Esophagus squamous epithelium (tissue), 5 donors: ENCODE measurements at regions not wholly inside any gene's neighbourhood (a gene's known extent, or its start where the extent isn't known, plus 50 kb on each side); places are given as distances from the start of the nearest gene placed in this dataset.
"Not testable (repeated sequence)": the region's sequence is repeated elsewhere in the genome, so short reads cannot be mapped to it uniquely, and the experiment has no call there.

Experiments
- DNase-seq: peaks from one replicate; lab custom pipeline; 2025; lab: John Stamatoyannopoulos, UW
- H3K27ac ChIP-seq, 4 donors: fragments of 200-600 bp; sonication (generic); one replicate each; pipeline ENCODE4 v1.5.1; 2016 to 2019; ENCODE audit warnings: mild to moderate bottlenecking in 1 of 4
- H3K27me3 ChIP-seq, 4 donors: fragments of 200-600 bp; sonication (generic); 1 replicate in 3 of 4; 2 replicates in 1 of 4; pipeline versions ENCODE4 v1.5.1 to v1.6.0; 2017 to 2021; ENCODE audit warnings: antibody characterized with exemption in 1 of 4
- H3K36me3 ChIP-seq, 3 donors: fragments of 200-600 bp; sonication (generic); one replicate each; pipeline ENCODE4 v1.5.1; 2016 to 2019
- H3K4me1 ChIP-seq, 3 donors: fragments of 200-600 bp; sonication (generic); one replicate each; pipeline ENCODE4 v1.5.1; 2017 to 2019
- H3K4me3 ChIP-seq, 4 donors: fragments of 200-600 bp; sonication (generic); 1 replicate in 3 of 4; 2 replicates in 1 of 4; pipeline ENCODE4 v1.5.1; 2016 to 2019; ENCODE audit warnings: mild to moderate bottlenecking in 2 of 4, moderate library complexity in 1 of 4
- H3K9me3 ChIP-seq, 3 donors: fragments of 200-600 bp; sonication (generic); one replicate each; pipeline ENCODE4 v1.5.1; 2016 to 2019
- CTCF ChIP-seq, 6 experiments: fragments of 450-650 bp in 4 of 6; fragments of 200-600 bp in 2 of 6; sonication (generic) in 2 of 6; IDR thresholded peaks; one replicate each; pipeline ENCODE4 v1.5.1; 2016 to 2019; ENCODE audit warnings: antibody characterized with exemption in 6 of 6, mild to moderate bottlenecking in 4 of 6, moderate library complexity in 4 of 6
- POLR2A ChIP-seq, 4 donors: fragments of 450-650 bp; IDR thresholded peaks; one replicate each; pipeline ENCODE4 v1.6.1; 2017; ENCODE audit warnings: antibody characterized with exemption in 4 of 4, mild to moderate bottlenecking in 4 of 4, moderate library complexity in 3 of 4
- WGBS, 2 donors: methylation state at CpG; one replicate each; pipeline ENCODE4 v1.1.5; 2018; 5-methylcytosine and 5-hydroxymethylcytosine counted together
- intact Hi-C: fragments of 100-400 bp; cut with DNase I; formaldehyde crosslinking; loops from one replicate; pipeline ENCODE4 v1.15.0; 2022
- donor health status: DM: yes; HTN: yes; CAD: no.

- intact Hi-C loops = no loop called here
- Histone ChIP-seq H3K27ac (no peak overlapping the region), H3K36me3 (no peaks in the 10 kb centered on the region), H3K4me1 (peaks cover 0 to 11% (median 0%) of the 10 kb centered on the region in 3 donors), H3K27me3 (no peaks in the 10 kb centered on the region), H3K9me3 (no peaks in the 10 kb centered on the region), H3K4me3 (no peak overlapping the region)
- 55 to 70% methylated on average over 10 to 14 of the region's 14 CpGs for WGBS, 2 donors
- TF ChIP-seq POLR2A (IDR thresholded peaks at IDR 0.05) = no peak
- DNase-seq = no peak
Measured at GRCh38 chr6:10180138-10181074, 234.5 kb downstream of the TFAP2A start.

- Histone ChIP-seq H3K27ac (no peak overlapping the region), H3K27me3 (no peaks in the 10 kb centered on the region), H3K4me3 (no peak overlapping the region), H3K9me3 (no peaks in the 10 kb centered on the region), H3K4me1 (peaks cover 0 to 12% (median 0%) of the 10 kb centered on the region in 3 donors), H3K36me3 (no peaks in the 10 kb centered on the region)
- DNase-seq = no peak
- intact Hi-C loops = no loop called here
- TF ChIP-seq CTCF (IDR thresholded peaks at IDR 0.05) (no peak), POLR2A (IDR thresholded peaks at IDR 0.05) (no peak)
Measured at GRCh38 chr6:10177704-10178103, 237.2 kb downstream of the TFAP2A start.

GRCh38 chr6:10175362-10175761, 239.5 kb downstream of the TFAP2A start:
- DNase-seq = no peak
- Histone ChIP-seq H3K9me3 (no peaks in the 10 kb centered on the region), H3K4me3 (no peak overlapping the region), H3K27ac (no peak overlapping the region), H3K27me3 (no peaks in the 10 kb centered on the region), H3K4me1 (peaks cover 0 to 9% (median 0%) of the 10 kb centered on the region in 3 donors), H3K36me3 (no peaks in the 10 kb centered on the region)
- intact Hi-C loops = no loop called here
- no peak for TF ChIP-seq POLR2A (IDR thresholded peaks at IDR 0.05)
- no peak for TF ChIP-seq CTCF (IDR thresholded peaks at IDR 0.05)

GRCh38 chr6:10174761-10175160, 240.1 kb downstream of the TFAP2A start:
- no peak for DNase-seq
- intact Hi-C loops = no loop called here
- peaks cover 0 to 6% (median 0%) of the 10 kb centered on the region in 3 donors for H3K4me1 ChIP-seq
- WGBS, 2 donors = 80 to 82% methylated on average over 6 of the region's 6 CpGs
- no peaks in the 10 kb centered on the region for H3K9me3 ChIP-seq
- no peak overlapping the region for H3K27ac ChIP-seq
- H3K36me3 ChIP-seq = no peaks in the 10 kb centered on the region
- TF ChIP-seq POLR2A (IDR thresholded peaks at IDR 0.05) = no peak
- no peak for TF ChIP-seq CTCF (IDR thresholded peaks at IDR 0.05)
- H3K27me3 ChIP-seq = no peaks in the 10 kb centered on the region
- no peak overlapping the region for H3K4me3 ChIP-seq

- Histone ChIP-seq H3K27me3 (no peaks in the 10 kb centered on the region), H3K36me3 (no peaks in the 10 kb centered on the region), H3K9me3 (no peaks in the 10 kb centered on the region), H3K4me1 (peaks cover 0 to 6% (median 0%) of the 10 kb centered on the region in 3 donors), H3K4me3 (no peak overlapping the region), H3K27ac (no peak overlapping the region)
- WGBS, 2 donors = 85 to 100% methylated on average over 3 of the region's 3 CpGs
- intact Hi-C loops = no loop called here
- no peak for TF ChIP-seq CTCF (IDR thresholded peaks at IDR 0.05)
- TF ChIP-seq POLR2A (IDR thresholded peaks at IDR 0.05) = no peak
- DNase-seq = no peak
Measured at GRCh38 chr6:10174056-10174455, 240.8 kb downstream of the TFAP2A start.

GRCh38 chr6:10171706-10172105, 243.2 kb downstream of the TFAP2A start:
- H3K27ac ChIP-seq, H3K9me3 ChIP-seq, H3K36me3 ChIP-seq, DNase-seq, H3K27me3 ChIP-seq, H3K4me1 ChIP-seq, H3K4me3 ChIP-seq, intact Hi-C loops: not testable (repeated sequence)
- 100% methylated on average over 2 of the region's 29 CpGs; no CpG with 5 or more reads in 1 of the 2 donors for whole genome bisulfite sequencing, 2 donors
